Tongue (tissue), 1 donor: ENCODE measurements at regions not wholly inside any gene's neighbourhood (a gene's known extent, or its start where the extent isn't known, plus 50 kb on each side); places are given as distances from the start of the nearest gene placed in this dataset.
"Not testable (repeated sequence)": the region's sequence is repeated elsewhere in the genome, so short reads cannot be mapped to it uniquely, and the experiment has no call there.

Source experiments
- DNase-seq: peaks from one replicate; pipeline ENCODE4 v3.0.0-alpha.2; 2015

DNA sequence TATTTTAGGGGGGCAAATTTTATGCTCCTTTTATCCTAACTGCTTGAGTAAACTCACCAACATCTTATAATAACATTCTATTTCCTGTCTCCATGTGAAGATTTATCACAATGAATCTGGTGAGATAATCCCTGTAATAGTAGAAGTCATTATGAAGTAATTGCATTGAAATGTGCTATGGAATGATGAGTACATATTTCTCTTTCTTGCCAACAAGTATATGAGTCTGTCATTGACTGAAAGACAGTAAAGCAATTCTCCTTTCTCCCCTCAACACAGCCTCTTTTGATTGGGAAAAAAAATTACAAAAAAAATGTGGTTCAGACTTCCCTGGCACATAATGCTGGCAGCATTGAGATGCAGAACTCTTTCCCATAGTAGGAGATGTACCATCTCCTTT lies 459.2 kb upstream of the RGMB start:
- peak; percentile 59 for DNase-seq

- DNase-seq, result peak; percentile 73
Measured at GRCh38 chr5:98318386-98318785, 455.1 kb upstream of the RGMB start.

DNA sequence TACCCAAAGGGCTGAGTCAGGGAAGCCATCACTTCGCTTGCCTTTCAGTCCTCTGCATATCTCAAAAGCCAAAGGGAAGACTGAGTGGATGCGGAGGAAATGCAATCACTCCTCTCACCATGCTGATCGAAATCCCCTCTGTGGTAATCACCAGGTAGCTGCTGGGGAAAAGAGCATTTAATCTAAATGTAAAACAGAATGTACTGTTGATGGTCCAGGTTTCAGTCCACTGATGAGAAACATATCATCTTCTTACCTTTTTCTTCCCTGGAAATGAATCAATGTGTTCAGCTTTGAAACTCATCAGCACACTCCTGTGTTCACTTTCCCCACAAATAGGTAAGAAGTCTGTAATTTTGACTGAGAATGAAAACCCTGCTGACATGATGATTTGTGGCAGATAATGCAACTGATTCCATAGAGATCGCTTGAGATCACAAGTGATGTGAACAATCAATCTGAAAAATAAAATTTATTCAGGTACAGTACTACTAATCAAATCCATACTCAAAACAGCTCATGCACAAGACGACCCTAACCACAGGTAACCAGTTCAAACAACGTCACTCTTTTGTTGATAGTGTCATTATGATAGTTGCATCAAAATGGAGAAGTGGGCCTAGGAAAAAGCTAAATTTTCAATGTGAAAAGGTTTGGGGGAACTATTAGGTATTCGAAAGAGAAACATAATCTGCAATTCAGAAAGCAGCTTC lies 454.0 kb upstream of the RGMB start:
- DNase-seq, result no peak

DNA sequence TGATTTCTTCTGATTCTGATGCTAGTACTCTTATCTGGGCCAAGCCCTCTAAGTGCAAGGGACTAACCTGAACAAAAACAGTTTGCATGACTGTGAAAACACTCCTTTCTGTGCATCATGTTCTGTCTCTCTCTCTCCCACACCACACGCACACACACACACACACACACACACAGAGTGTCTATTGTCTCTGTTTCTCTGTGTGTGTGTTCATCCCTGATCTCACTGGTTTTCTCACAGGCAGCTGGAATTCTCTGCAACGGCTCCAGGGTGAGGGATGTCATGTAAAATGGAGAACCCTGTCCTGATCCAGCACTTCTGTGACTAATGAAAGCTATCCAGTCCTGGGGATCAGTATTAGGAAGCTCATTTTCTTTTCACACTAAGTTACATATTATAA lies 453.1 kb upstream of the RGMB start:
- DNase-seq, result no peak

- DNase-seq, result no peak
Measured at GRCh38 chr5:98321361-98321760, 452.1 kb upstream of the RGMB start.

- not testable (repeated sequence) for DNase-seq
Measured at GRCh38 chr5:98325187-98325586, 448.3 kb upstream of the RGMB start.

- no peak for DNase-seq
Measured at GRCh38 chr5:98328015-98328414, 445.4 kb upstream of the RGMB start.

- DNase-seq, result no peak
Measured at GRCh38 chr5:98330871-98331270, 442.6 kb upstream of the RGMB start.

GRCh38 chr5:98333921-98334320 lies 439.5 kb upstream of the RGMB start:
- DNase-seq, result no peak

DNA sequence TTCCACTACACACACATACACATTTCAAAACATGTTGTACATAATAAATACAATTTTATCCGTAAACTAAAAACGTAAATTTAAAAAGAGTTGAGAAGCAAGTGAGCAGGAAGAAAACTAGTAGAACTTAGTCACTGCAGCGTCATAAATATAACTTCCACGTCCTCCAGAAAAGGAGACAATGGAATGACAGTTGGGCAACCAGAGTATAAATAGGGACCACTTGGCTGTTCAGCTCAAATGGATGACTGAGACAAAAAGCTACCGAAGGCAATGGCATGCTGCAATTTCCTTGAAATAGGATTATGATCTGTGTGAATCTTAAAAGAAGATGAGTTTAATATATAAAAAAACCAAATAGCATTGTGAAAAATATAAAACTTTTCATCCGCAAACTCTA lies 438.5 kb upstream of the RGMB start:
- DNase-seq, result no peak

- no peak for DNase-seq
Measured at GRCh38 chr5:98339141-98339848, 434.2 kb upstream of the RGMB start.

- no peak for DNase-seq
Measured at GRCh38 chr5:98341038-98342032, 432.1 kb upstream of the RGMB start.

DNA sequence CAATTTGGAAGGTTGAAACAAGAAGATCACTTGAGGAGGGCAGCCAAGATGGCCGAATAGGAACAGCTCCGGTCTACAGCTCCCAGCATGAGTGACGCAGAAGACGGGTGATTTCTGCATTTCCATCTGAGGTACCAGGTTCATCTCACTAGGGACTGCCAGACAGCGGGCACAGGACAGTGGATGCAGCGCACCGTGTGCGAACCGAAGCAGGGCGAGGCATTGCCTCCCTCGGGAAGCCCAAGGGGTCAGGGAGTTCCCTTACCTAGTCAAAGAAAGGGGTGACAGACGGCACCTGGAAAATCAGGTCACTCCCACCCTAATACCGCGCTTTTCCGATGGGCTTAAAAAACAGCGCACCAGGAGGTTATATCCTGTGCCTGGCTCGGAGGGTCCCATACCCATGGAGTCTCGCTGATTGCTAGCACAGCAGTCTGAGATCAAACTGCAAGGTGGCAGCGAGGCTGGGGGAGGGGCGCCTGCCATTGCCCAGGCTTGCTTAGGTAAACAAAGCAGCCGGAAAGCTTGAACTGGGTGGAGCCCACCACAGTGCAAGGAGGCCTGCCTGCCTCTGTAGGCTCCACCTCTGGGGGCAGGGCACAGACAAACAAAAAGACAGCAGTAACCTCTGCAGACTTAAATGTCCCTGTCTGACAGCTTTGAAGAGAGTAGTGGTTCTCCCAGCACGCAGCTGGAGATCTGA lies 430.4 kb upstream of the RGMB start:
- DNase-seq, result not testable (repeated sequence)

DNA sequence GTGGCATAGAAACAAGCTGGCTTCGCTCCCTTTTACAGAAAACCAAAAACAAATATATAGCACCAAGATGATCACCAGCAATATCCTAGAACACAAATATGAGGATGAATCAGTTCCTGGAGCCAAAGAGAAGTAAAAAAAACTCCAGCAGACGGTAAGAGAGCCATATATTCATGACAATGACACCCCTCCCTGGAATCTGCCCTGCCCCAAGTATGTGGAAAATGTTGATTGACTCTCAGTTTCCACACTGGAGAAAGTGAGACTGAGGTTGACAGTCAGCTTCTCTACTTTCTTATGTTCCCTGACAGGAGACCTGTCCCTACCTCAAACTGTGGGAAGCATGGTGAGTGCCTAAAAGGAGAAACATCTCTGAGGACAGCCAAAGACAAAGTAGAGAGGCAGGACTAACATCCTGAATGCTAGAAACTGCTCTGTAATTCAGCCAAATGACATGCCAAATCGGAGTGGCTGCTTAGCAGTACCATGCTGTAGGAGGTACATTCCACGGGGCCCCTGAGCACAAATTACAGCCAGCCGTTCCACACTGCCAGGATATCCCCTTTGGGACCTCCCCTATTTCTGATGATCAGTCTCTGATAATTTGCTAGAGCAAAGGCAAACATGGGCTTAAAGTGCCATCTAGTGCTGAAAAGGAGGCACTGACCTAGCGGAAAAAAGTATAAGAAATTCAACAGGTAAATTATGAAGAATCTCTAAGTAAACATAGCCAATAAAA lies 424.0 kb upstream of the RGMB start:
- no peak for DNase-seq

GRCh38 chr5:98349990-98350365 lies 423.5 kb upstream of the RGMB start:
- no peak for DNase-seq

DNA sequence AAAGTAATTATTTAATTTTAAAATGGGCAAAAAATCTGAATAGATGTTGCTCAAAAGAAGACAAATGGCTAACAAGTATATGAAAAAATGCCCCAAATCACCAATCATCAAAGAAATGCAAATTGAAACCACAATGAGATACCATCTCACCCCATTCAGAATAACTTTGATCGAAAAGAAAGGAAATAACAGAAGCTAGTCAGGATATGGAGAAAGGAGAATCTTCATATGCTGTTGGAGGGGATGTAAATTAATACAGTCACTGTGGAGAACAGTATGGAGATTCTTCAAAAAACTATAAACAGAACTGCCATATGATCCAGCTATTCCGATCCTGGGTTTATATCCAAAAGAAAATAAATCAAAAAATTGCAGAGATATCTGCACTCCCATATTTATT lies 418.5 kb upstream of the RGMB start:
- no peak for DNase-seq

DNA sequence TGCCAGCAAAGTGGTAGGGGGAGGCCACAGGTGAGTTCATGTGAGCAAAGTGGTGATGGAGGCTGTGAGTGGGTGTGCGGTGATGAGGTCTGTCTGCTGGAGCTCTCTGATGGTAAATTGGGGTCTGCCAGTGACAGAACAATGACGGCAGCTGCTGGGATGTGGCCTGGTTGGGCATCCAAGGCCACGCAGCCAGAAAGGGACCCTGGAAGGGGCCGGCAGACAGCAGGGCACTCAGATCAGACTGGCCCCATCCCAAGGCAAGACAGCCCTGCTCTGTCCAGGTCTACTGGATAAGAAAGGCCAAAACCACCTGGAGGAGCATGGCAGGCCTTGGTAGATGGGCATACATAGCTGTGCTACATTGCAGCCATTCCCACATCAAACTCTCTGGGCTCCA lies 412.9 kb upstream of the RGMB start:
- DNase-seq, result no peak

DNA sequence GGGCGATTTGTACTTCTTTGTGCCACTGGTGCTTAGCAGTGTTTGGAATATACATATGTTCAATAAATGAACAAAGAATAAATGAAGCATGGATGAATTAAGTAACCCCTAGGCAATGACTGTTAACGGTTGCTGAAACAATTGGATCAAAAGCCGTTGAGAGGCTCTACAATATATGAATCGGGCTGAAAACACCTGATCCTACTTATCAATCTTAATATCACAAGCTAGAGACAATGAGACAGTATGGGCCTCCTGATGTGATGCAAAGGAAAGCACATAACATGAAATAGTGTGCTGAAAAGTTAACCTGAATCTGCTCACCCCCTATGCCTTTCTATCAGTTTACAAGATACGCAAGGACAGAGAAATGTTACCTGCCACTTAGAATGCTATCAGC lies 410.3 kb upstream of the RGMB start:
- DNase-seq, result no peak

DNA sequence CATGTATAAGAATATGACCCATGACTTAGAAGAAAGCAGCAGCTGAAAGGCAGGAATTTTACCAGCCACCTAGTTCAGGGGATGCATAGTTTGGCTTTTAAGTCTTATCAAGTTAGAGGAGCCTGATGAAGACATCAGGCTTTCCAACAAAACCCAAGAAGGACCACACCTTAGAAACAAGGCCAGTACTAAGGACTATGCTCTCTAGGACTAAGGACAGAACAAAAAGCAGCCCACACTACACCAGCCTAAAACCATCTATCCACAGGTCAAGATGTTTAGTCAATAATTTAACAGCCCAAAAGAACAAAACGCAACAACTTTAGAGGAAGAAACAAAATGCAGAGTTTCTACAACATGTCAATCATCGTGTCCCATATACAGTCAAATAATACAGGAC lies 408.9 kb upstream of the RGMB start:
- DNase-seq, result peak; percentile 7

GRCh38 chr5:98365126-98365525 lies 408.3 kb upstream of the RGMB start:
- DNase-seq, result peak; percentile 77

- DNase-seq, result no peak
Measured at GRCh38 chr5:98368141-98368540, 405.3 kb upstream of the RGMB start.

DNA sequence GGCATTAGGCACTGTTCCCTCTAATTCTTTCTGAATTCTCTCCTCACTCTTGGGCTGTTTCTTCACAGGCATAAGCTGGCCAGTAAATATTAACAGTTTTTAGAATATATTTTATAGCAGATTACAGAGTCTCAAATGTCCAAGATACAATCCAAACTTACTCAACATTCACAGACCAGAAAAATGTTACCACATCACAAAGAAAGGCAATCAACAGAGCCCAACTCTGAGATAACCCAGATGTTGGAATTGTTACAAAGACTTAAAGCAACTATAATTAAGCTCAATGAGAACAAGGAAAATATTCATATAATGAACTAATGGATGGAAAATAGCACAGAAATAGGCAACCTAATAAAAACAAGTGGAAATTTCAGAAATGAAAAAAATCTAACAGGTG lies 401.1 kb upstream of the RGMB start:
- DNase-seq, result no peak
